ENCODE measurements at regions not wholly inside any gene's neighbourhood (a gene's known extent, or its start where the extent isn't known, plus 50 kb on each side); places are given as distances from the start of the nearest gene placed in this dataset.

DNA sequence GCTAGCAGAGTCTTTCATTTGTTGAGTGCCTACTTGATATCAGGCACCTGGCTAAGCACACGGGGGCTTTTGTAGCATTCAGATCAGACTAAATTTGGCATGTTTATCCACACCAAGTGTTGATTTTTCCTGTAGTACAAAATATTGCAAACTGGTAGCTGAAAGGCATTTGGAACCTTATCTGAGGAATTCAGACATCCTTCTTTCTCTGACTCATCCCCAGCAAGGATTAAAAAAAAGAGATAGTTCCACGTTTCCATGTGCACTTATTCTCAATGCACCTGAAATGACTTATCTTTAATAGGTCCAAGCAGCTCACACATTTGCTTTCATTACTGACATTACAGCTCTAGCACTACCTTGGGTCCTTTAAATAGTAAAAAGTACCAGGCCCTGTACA lies 786.0 kb upstream of the GRM7 start:
- Mint-ChIP-seq H3K9me3 (peaks cover 9% of the 10 kb centered on the region), H3K27me3 (ENCODE audit: insufficient read depth) (no peaks in the 10 kb centered on the region), H3K4me3 (no peak overlapping the region), H3K27ac (no peak overlapping the region), H3K36me3 (ENCODE audit: low read depth) (no peaks in the 10 kb centered on the region), H3K4me1 (peaks cover 5% of the 10 kb centered on the region)
- Histone ChIP-seq H3K27me3 (ENCODE audit: control insufficient read depth, insufficient read depth, low read length, poor library complexity, severe bottlenecking) (no peaks in the 10 kb centered on the region), H3K4me3 (ENCODE audit: low read length) (no peak overlapping the region), H3K36me3 (ENCODE audit: control insufficient read depth, insufficient read depth, low read length) (no peaks in the 10 kb centered on the region), H3K9ac (ENCODE audit: extremely low read depth, low read length, poor library complexity, severe bottlenecking) (no peak overlapping the region), H3K27ac (ENCODE audit: low read depth, low read length) (no peak overlapping the region), H3K4me1 (ENCODE audit: control insufficient read depth, insufficient read depth, low read length) (no peaks in the 10 kb centered on the region), H3K9me3 (ENCODE audit: control insufficient read depth, low read length) (no peaks in the 10 kb centered on the region)
- DNase-seq: no peak
- TF ChIP-seq, protein P1, sequence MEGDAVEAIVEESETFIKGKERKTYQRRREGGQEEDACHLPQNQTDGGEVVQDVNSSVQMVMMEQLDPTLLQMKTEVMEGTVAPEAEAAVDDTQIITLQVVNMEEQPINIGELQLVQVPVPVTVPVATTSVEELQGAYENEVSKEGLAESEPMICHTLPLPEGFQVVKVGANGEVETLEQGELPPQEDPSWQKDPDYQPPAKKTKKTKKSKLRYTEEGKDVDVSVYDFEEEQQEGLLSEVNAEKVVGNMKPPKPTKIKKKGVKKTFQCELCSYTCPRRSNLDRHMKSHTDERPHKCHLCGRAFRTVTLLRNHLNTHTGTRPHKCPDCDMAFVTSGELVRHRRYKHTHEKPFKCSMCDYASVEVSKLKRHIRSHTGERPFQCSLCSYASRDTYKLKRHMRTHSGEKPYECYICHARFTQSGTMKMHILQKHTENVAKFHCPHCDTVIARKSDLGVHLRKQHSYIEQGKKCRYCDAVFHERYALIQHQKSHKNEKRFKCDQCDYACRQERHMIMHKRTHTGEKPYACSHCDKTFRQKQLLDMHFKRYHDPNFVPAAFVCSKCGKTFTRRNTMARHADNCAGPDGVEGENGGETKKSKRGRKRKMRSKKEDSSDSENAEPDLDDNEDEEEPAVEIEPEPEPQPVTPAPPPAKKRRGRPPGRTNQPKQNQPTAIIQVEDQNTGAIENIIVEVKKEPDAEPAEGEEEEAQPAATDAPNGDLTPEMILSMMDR (conservative IDR thresholded peaks at IDR 0.05): no peak
- 76 to 91% methylated on average over 2 of the region's 2 CpGs for WGBS, 2 experiments (ENCODE audit: insufficient coverage in 1 of 2, insufficient read length in 1 of 2)

DNA sequence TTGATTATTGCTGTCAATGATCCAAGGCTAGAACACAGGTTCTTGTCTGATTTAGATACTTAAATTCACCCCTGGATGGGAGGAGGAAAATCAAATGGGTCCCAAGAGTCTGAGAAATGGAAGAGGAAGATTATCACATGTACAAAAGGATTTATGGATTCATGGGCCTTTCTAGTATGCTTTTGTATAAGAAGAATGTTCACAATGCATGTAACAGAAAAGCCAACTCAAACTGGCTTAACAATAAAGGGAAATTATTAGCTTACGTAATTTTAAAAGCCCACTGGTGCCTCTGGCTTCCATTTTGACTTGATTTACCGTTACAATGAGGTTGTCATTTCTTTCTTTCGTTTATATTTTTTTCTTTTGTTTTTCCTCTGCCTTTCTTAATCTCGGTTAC lies 782.5 kb upstream of the GRM7 start:
- TF ChIP-seq, protein P1 (conservative IDR thresholded peaks at IDR 0.05): no peak
- H3K27ac Mint-ChIP-seq: no peak overlapping the region
- Histone ChIP-seq H3K27ac (ENCODE audit: low read depth, low read length) (no peak overlapping the region), H3K4me1 (ENCODE audit: control insufficient read depth, insufficient read depth, low read length) (no peaks in the 10 kb centered on the region), H3K9ac (ENCODE audit: extremely low read depth, low read length, poor library complexity, severe bottlenecking) (no peak overlapping the region), H3K4me3 (ENCODE audit: low read length) (no peak overlapping the region), H3K27me3 (ENCODE audit: control insufficient read depth, insufficient read depth, low read length, poor library complexity, severe bottlenecking) (no peaks in the 10 kb centered on the region), H3K36me3 (ENCODE audit: control insufficient read depth, insufficient read depth, low read length) (no peaks in the 10 kb centered on the region), H3K9me3 (ENCODE audit: control insufficient read depth, low read length) (no peaks in the 10 kb centered on the region)
- no peaks in the 10 kb centered on the region for H3K36me3 Mint-ChIP-seq (ENCODE audit: low read depth)
- H3K4me1 Mint-ChIP-seq: no peaks in the 10 kb centered on the region
- WGBS, 2 experiments (ENCODE audit: insufficient coverage in 1 of 2, insufficient read length in 1 of 2): 79 to 89% methylated on average over 4 of the region's 4 CpGs
- H3K4me3 Mint-ChIP-seq: no peak overlapping the region
- H3K9me3 Mint-ChIP-seq: peaks cover 9% of the 10 kb centered on the region
- no peak for DNase-seq
- H3K27me3 Mint-ChIP-seq (ENCODE audit: insufficient read depth): no peaks in the 10 kb centered on the region

DNA sequence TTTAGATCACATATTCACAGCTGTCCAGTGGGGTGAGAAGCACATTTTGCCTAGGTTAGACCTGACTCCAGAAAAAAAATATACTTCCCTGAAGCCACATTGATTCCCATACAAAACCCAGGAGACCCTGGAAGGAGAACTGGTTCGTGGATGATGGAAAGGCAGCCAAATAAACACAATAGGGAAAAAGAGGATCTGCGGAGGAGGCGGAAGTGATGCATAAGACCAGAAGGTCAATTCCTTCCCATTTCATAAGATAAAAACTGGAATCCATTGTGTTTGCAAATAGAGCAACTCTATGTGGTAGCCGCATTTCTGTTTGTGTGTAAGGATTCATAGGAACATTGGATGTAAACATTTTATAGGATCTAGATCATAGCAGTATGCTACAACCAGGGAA lies 781.9 kb upstream of the GRM7 start:
- Histone ChIP-seq H3K4me1 (ENCODE audit: control insufficient read depth, insufficient read depth, low read length) (no peaks in the 10 kb centered on the region), H3K9ac (ENCODE audit: extremely low read depth, low read length, poor library complexity, severe bottlenecking) (no peak overlapping the region), H3K27me3 (ENCODE audit: control insufficient read depth, insufficient read depth, low read length, poor library complexity, severe bottlenecking) (no peaks in the 10 kb centered on the region), H3K4me3 (ENCODE audit: low read length) (no peak overlapping the region), H3K9me3 (ENCODE audit: control insufficient read depth, low read length) (no peaks in the 10 kb centered on the region), H3K36me3 (ENCODE audit: control insufficient read depth, insufficient read depth, low read length) (no peaks in the 10 kb centered on the region), H3K27ac (ENCODE audit: low read depth, low read length) (no peak overlapping the region)
- TF ChIP-seq, protein P1 (conservative IDR thresholded peaks at IDR 0.05): no peak
- H3K27me3 Mint-ChIP-seq (ENCODE audit: insufficient read depth): no peaks in the 10 kb centered on the region
- no peaks in the 10 kb centered on the region for H3K4me1 Mint-ChIP-seq
- H3K27ac Mint-ChIP-seq: no peak overlapping the region
- WGBS, 2 experiments (ENCODE audit: insufficient coverage in 1 of 2, insufficient read length in 1 of 2): 83 to 90% methylated on average over 1 to 4 of the region's 4 CpGs
- DNase-seq: no peak
- no peaks in the 10 kb centered on the region for H3K36me3 Mint-ChIP-seq (ENCODE audit: low read depth)
- no peak overlapping the region for H3K4me3 Mint-ChIP-seq
- peaks cover 9% of the 10 kb centered on the region for H3K9me3 Mint-ChIP-seq

Measured in endodermal cell (in vitro differentiated cells).